Transverse colon (tissue), 4 donors: ENCODE measurements at regions not wholly inside any gene's neighbourhood (a gene's known extent, or its start where the extent isn't known, plus 50 kb on each side); places are given as distances from the start of the nearest gene placed in this dataset.

Source experiments
- DNase-seq: peaks from one replicate; pipeline ENCODE4 v3.0.0-alpha.2; 2019
- H3K27ac ChIP-seq, 4 donors: fragments of 200-600 bp; sonication (generic); 2 replicates each; pipeline ENCODE4 v1.5.1; 2016 to 2018; ENCODE audit warnings: inconsistent platforms in 4 of 4
- H3K27me3 ChIP-seq: fragments of 200-600 bp; sonication (generic); 2 replicates; pipeline ENCODE4 v1.5.1; 2017; ENCODE audit warnings: inconsistent platforms
- H3K36me3 ChIP-seq, 4 donors: fragments of 200-600 bp; sonication (generic); 2 replicates each; pipeline ENCODE4 v1.5.1; 2017 to 2019; ENCODE audit warnings: inconsistent platforms in 4 of 4
- H3K4me1 ChIP-seq, 4 donors: fragments of 200-600 bp; sonication (generic); 2 replicates each; pipeline ENCODE4 v1.5.1; 2017 to 2020; ENCODE audit warnings: inconsistent platforms in 4 of 4
- H3K4me3 ChIP-seq, 4 donors: fragments of 200-600 bp; sonication (generic); 1 replicate in 1 of 4; 2 replicates in 3 of 4; pipeline versions ENCODE4 v1.5.1 to v1.6.1; 2017 to 2019; ENCODE audit warnings: inconsistent platforms in 4 of 4
- H3K9me3 ChIP-seq, 2 donors: fragments of 200-600 bp; sonication (generic); 2 replicates each; pipeline ENCODE4 v1.5.1; 2017 to 2019; ENCODE audit warnings: inconsistent platforms in 2 of 2
- EP300 ChIP-seq: sonication (generic); formaldehyde crosslinking; IDR thresholded peaks from one replicate; pipeline ENCODE4 v1.6.1; 2017; ENCODE audit warnings: antibody characterized with exemption, low read depth
- POLR2A ChIP-seq: fragments of 450-650 bp; IDR thresholded peaks from one replicate; pipeline ENCODE4 v1.6.1; 2016; ENCODE audit warnings: antibody characterized with exemption, mild to moderate bottlenecking, moderate library complexity
- POLR2AphosphoS5 ChIP-seq, 3 donors: sonication (generic); formaldehyde crosslinking; IDR thresholded peaks; one replicate each; pipeline ENCODE4 v1.6.1; 2016; ENCODE audit warnings: antibody characterized with exemption in 3 of 3
- WGBS, 2 donors: methylation state at CpG; one replicate each; pipeline ENCODE4 v1.1.5; 2018; ENCODE audit warnings: low coverage in 1 of 2; 5-methylcytosine and 5-hydroxymethylcytosine counted together
- in situ Hi-C, 4 donors: fragments of 200-750 bp; cut with MboI; loops; one replicate each; pipeline versions ENCODE4 v1.15.0 to v1.15.1; 2017; ENCODE audit warnings: low sequenced_read_pairs in 3 of 4, low pct_ligation_motif_present in 1 of 4, low pct_unique_long_range_greater_than_20kb in 1 of 4
- intact Hi-C: fragments of 100-400 bp; cut with DNase I; formaldehyde crosslinking; loops from one replicate; pipeline ENCODE4 v1.15.1; 2023; ENCODE audit warnings: low total_unique reads
- TF ChIP-seq, protein P1 (sequence below), 5 experiments: fragments of 200-600 bp in 3 of 5; fragments of 450-650 bp in 2 of 5; sonication (generic) in 3 of 5; IDR thresholded peaks; 1 replicate in 2 of 5; 2 replicates in 3 of 5; pipeline ENCODE4 v1.5.1; 2016 to 2017; ENCODE audit warnings: antibody characterized with exemption in 5 of 5, inconsistent platforms in 3 of 5, mild to moderate bottlenecking in 2 of 5, moderate library complexity in 1 of 5

DNA sequence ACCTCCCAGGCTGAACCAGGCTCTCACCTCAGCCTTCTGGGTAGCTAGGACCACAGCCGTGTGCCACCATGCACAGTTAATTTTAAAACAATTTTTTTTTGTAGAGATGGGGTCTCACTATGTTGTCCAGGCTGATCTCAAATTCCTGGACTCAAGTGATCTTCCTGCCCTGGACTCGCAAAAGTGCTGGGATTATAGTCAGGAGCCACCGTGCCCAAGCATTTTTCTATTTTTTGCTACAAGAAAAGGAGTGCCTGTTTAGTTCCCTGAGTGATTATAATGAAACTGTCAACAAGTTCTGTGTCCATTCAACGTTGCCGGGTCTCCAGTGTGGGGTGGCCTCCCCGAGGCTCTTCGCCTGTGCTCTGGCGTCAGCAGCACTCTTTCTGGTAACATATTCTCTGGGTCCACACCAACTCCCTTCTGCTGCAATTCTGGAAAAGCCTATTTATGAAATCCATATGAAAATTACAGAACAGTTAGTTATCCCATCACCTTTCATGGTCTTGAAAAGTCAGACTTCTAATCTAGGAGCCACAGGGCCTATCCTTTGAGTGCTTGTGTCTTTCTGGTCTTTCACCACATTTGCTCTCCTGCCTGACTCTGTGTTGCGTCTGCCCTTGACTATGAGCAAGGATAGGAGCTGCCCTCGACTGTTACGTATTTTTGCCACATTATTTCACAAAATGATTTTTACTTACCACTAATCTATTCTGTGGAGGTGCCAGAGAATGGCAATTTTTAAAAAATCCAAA is 172.7 kb downstream of the SOCS6 start:
- H3K4me3 ChIP-seq, result no peak overlapping the region
- TF ChIP-seq EP300, result no peak
- 86 to 88% methylated on average over 8 to 11 of the region's 11 CpGs for WGBS, 2 donors
- no peaks in the 10 kb centered on the region for H3K9me3 ChIP-seq
- H3K27ac ChIP-seq, result no peak overlapping the region
- in situ Hi-C loops, result no loop called here
- intact Hi-C loops, result no loop called here
- peaks cover 0 to 9% (median 4%) of the 10 kb centered on the region in 4 donors for H3K4me1 ChIP-seq
- no peaks in the 10 kb centered on the region for H3K36me3 ChIP-seq
- peaks cover 7% of the 10 kb centered on the region for H3K27me3 ChIP-seq
- DNase-seq, result no peak

DNA sequence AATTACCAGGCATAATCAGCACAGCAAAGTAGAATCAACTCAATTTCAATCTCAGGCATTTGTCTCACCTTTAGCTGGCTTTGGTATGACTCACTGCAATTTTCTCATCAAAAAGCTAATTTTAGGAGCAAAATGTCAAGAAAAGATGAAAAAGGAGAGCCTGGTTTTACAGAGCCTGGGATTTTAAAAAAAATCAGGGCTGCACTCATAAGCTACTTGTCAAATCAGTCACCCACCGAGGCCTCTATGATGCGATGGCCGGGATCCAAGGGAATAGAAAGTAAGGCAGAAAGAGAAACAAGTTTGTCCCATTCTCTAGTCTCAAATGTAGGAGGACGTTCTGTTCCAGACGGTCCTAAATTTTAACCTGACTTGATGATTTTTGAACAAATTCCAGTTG is 170.9 kb downstream of the SOCS6 start:
- Histone ChIP-seq H3K4me3 (no peak overlapping the region), H3K9me3 (no peaks in the 10 kb centered on the region), H3K27me3 (peaks cover 7% of the 10 kb centered on the region), H3K4me1 (peaks cover 0 to 11% (median 3%) of the 10 kb centered on the region in 4 donors), H3K36me3 (no peaks in the 10 kb centered on the region), H3K27ac (no peak overlapping the region)
- no peak for TF ChIP-seq POLR2AphosphoS5 (IDR thresholded peaks at IDR 0.05)
- no peak for TF ChIP-seq EP300
- TF ChIP-seq, protein P1, sequence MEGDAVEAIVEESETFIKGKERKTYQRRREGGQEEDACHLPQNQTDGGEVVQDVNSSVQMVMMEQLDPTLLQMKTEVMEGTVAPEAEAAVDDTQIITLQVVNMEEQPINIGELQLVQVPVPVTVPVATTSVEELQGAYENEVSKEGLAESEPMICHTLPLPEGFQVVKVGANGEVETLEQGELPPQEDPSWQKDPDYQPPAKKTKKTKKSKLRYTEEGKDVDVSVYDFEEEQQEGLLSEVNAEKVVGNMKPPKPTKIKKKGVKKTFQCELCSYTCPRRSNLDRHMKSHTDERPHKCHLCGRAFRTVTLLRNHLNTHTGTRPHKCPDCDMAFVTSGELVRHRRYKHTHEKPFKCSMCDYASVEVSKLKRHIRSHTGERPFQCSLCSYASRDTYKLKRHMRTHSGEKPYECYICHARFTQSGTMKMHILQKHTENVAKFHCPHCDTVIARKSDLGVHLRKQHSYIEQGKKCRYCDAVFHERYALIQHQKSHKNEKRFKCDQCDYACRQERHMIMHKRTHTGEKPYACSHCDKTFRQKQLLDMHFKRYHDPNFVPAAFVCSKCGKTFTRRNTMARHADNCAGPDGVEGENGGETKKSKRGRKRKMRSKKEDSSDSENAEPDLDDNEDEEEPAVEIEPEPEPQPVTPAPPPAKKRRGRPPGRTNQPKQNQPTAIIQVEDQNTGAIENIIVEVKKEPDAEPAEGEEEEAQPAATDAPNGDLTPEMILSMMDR (IDR thresholded peaks at IDR 0.05), result no peak
- TF ChIP-seq POLR2A, result no peak
- DNase-seq, result no peak
- WGBS, 2 donors, result 8 to 62% methylated on average over 2 to 5 of the region's 5 CpGs
- in situ Hi-C loops (no loop called here), intact Hi-C loops (no loop called here)

DNA sequence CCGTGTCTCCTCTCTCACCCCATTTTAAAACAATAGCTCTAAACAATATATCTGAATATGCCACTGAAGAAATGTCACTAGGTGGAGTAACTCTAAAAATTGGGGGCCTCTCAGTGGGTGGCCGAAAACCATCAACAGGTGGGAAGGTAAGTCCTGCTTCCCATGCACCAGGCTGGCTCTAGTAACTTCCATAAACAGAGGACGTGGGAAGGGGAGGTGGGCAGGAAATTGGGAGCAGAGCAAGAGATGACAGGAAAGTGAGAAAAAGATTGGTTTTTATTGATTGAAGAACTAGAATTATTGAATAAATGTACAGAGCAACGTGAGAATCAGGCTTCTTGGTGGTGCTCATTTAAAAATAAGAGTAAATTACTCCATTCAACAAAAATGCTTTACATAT is 170.4 kb downstream of the SOCS6 start:
- in situ Hi-C loops, result no loop called here
- TF ChIP-seq POLR2A (no peak), EP300 (no peak), POLR2AphosphoS5 (IDR thresholded peaks at IDR 0.05) (no peak)
- TF ChIP-seq, protein P1 (IDR thresholded peaks at IDR 0.05), result no peak

DNA sequence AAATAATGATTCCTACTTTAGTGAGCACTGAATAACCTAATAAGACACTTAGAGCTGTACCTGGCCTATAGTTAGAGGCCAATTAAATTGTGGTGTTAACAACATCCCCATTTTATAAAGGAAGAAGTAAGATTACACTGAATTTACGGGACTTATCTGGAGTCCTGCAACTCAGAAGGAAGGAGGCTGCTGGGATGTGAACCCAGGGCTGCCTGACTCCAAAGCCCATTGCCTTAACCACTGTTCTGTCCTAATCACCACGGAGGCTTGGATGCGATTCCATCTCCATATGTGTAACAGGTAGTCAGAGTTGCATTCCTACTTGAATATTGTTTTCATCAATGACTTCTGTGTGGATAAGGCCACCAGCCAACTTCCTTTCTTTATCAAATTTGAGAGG is 168.9 kb downstream of the SOCS6 start:
- in situ Hi-C loops, result no loop called here
- no peak overlapping the region for H3K4me3 ChIP-seq
- no peaks in the 10 kb centered on the region for H3K9me3 ChIP-seq
- intact Hi-C loops, result no loop called here
- H3K4me1 ChIP-seq, result peaks cover 0 to 4% (median 0%) of the 10 kb centered on the region in 4 donors
- no peaks in the 10 kb centered on the region for H3K36me3 ChIP-seq
- no peak for TF ChIP-seq POLR2A
- TF ChIP-seq POLR2AphosphoS5 (IDR thresholded peaks at IDR 0.05), result no peak
- TF ChIP-seq, protein P1 (IDR thresholded peaks at IDR 0.05), result no peak
- TF ChIP-seq EP300, result no peak
- peaks cover 7% of the 10 kb centered on the region for H3K27me3 ChIP-seq
- DNase-seq, result no peak
- H3K27ac ChIP-seq, result no peak overlapping the region
- WGBS, 2 donors, result 92% methylated on average over 3 of the region's 3 CpGs; no CpG with 5 or more reads in 1 of the 2 donors

More for the DNA sequence above, 170.4 kb downstream of the SOCS6 start:
- no peaks in the 10 kb centered on the region for H3K36me3 ChIP-seq
- peaks cover 7% of the 10 kb centered on the region for H3K27me3 ChIP-seq
- H3K4me3 ChIP-seq, result no peak overlapping the region
- no peak overlapping the region for H3K27ac ChIP-seq
- WGBS, 2 donors, result 82 to 85% methylated on average over 4 of the region's 4 CpGs
- DNase-seq, result no peak
- H3K9me3 ChIP-seq, result no peaks in the 10 kb centered on the region
- intact Hi-C loops, result no loop called here
- peaks cover 0 to 6% (median under 1%) of the 10 kb centered on the region in 4 donors for H3K4me1 ChIP-seq
